Muscle layer of duodenum (tissue), 2 donors: ENCODE measurements at regions not wholly inside any gene's neighbourhood (a gene's known extent, or its start where the extent isn't known, plus 50 kb on each side); places are given as distances from the start of the nearest gene placed in this dataset.

ENCODE experiments used
- H3K27ac ChIP-seq: one replicate; pipeline ENCODE4 v1.7.0; 2013; ENCODE audit warnings: mild to moderate bottlenecking, low read length
- H3K27me3 ChIP-seq: one replicate; pipeline ENCODE4 v1.7.0; 2013; ENCODE audit warnings: low read depth, mild to moderate bottlenecking, control low read depth, low read length
- H3K36me3 ChIP-seq, 2 donors: one replicate each; pipeline ENCODE4 v1.7.0; 2013; ENCODE audit warnings: low read length in 2 of 2, control low read depth in 1 of 2, mild to moderate bottlenecking in 1 of 2; ENCODE audit not compliant: insufficient read depth in 2 of 2, control insufficient read depth in 1 of 2
- H3K4me1 ChIP-seq, 2 donors: one replicate each; pipeline ENCODE4 v1.7.0; 2013; ENCODE audit warnings: low read length in 2 of 2, mild to moderate bottlenecking in 2 of 2, control low read depth in 1 of 2, moderate library complexity in 1 of 2; ENCODE audit not compliant: insufficient read depth in 2 of 2, control insufficient read depth in 1 of 2
- H3K4me3 ChIP-seq, 2 donors: one replicate each; pipeline ENCODE4 v1.7.0; 2013; ENCODE audit warnings: low read length in 2 of 2, low read depth in 1 of 2, mild to moderate bottlenecking in 1 of 2
- H3K9me3 ChIP-seq, 2 donors: one replicate each; pipeline ENCODE4 v1.7.0; 2013; ENCODE audit warnings: low read length in 2 of 2, control low read depth in 1 of 2, mild to moderate bottlenecking in 1 of 2; ENCODE audit not compliant: control insufficient read depth in 1 of 2
- donor health status: healthy.

DNA sequence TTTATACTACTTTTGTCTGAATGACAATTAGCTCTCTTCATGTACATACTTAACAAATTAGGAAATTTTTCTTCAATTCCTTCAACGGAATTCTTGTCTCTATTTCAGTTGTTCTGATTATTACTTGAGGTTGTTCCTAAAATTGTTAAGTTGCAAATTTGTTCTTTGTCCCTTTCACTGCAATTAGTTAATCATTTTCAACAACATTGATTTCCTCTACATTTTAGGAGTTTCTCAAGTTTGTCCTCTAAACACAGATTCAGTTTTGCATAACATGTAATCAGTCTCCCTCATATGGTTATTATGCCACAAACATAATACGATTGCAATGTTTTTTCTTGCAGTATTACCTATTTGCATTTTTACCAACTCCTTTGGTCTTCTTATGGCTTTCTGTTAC, 283.5 kb downstream of the SV2B start:
- Histone ChIP-seq H3K36me3 (no peaks in the 10 kb centered on the region), H3K9me3 (no peaks in the 10 kb centered on the region), H3K4me1 (no peaks in the 10 kb centered on the region), H3K4me3 (no peak overlapping the region), H3K27me3 (no peaks in the 10 kb centered on the region), H3K27ac (no peak overlapping the region)

DNA sequence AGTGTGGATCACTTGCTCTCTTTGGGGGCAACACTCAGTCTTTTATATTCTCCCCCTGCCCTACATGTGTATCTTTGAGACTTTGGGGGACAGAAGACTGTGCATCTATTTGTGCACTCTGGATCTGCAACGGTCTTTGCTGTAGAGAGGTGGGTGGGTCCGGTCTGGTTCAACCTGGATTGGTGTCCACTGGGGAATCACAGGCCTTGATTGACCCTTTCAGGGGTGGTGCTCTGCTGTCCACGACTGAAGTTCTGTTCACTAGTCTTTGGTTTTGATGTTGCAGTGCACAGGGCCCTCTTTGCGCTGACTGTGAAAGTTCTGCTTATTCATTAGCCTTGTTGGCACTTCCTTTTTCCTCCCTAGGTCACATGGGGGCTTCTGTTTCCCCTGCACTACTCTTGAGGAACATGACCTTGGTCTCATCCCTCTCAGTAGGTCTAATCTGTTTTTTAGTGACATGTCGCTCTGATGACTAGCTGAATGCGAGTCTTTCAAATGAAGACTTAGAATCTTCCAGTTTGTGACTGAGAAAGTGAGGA, 284.2 kb downstream of the SV2B start:
- no peaks in the 10 kb centered on the region for H3K36me3 ChIP-seq
- no peak overlapping the region for H3K4me3 ChIP-seq
- no peak overlapping the region for H3K27ac ChIP-seq
- no peaks in the 10 kb centered on the region for H3K4me1 ChIP-seq
- H3K9me3 ChIP-seq = no peaks in the 10 kb centered on the region
- no peaks in the 10 kb centered on the region for H3K27me3 ChIP-seq

DNA sequence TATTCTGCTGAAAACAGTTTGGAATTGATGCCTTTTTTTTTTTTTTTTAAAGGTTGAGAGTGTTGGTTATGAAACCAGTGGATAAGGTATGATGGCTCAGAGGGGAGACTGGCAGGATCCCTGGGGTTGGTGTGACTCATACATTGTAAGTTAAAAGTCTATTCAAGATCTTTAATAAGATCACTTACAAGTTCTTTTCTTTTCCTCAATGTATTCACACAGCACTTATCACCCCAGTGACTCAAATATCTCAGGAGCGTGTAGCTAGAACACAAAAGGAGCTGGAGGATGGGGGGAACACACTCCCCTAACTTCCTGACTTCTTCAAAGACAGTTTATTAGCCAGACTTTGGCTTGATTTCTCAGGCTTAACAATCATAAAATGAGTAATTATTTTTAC, 285.3 kb downstream of the SV2B start:
- H3K4me1 ChIP-seq = no peaks in the 10 kb centered on the region
- H3K36me3 ChIP-seq = no peaks in the 10 kb centered on the region
- no peak overlapping the region for H3K27ac ChIP-seq
- H3K9me3 ChIP-seq = no peaks in the 10 kb centered on the region
- no peak overlapping the region for H3K4me3 ChIP-seq
- H3K27me3 ChIP-seq = no peaks in the 10 kb centered on the region

DNA sequence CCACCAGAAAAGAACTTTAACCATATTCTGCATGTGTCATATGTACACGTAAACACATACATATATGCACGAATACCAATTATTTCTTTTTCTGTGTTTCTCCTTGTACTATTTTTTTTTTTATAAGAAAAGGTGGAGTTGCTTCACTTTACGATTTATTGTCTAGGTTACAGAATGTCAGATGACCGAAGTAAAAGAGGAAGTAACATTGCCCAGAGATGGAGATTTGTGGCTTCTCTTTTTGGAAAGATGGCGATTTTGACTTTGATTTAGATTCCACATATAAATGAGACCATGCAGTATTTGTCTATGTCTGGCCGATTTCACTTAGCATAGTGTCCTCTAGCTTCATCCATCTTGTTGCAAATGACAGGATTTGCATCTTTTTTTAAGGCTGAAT, 293.1 kb downstream of the SV2B start:
- Histone ChIP-seq H3K9me3 (peaks cover 0 to 2% of the 10 kb centered on the region in 2 donors), H3K36me3 (no peaks in the 10 kb centered on the region), H3K27ac (no peak overlapping the region), H3K27me3 (no peaks in the 10 kb centered on the region), H3K4me1 (no peaks in the 10 kb centered on the region), H3K4me3 (no peak overlapping the region)

DNA sequence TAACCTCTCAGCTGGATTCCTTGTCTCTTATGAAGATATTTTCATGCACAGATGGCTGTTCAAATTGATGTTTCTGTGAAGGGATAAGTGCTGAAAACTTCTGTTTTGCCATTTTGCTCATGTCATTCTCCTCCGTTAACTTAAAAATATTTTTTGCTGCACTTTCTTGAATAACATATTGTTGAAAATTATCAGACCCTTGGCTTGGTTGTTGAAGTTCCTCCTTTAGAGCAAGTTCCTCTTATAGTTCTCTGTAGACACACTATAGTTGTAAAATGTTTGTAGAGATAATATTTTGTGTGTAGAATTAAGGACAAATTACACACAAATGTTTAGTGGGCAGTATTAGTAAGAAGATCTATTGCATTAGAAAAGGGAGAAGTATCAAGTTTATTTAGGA, 300.4 kb downstream of the SV2B start:
- no peaks in the 10 kb centered on the region for H3K36me3 ChIP-seq
- H3K4me3 ChIP-seq = no peak overlapping the region
- no peak overlapping the region for H3K27ac ChIP-seq
- H3K4me1 ChIP-seq = no peaks in the 10 kb centered on the region
- H3K27me3 ChIP-seq = no peaks in the 10 kb centered on the region
- peaks cover 0 to 6% of the 10 kb centered on the region in 2 donors for H3K9me3 ChIP-seq

DNA sequence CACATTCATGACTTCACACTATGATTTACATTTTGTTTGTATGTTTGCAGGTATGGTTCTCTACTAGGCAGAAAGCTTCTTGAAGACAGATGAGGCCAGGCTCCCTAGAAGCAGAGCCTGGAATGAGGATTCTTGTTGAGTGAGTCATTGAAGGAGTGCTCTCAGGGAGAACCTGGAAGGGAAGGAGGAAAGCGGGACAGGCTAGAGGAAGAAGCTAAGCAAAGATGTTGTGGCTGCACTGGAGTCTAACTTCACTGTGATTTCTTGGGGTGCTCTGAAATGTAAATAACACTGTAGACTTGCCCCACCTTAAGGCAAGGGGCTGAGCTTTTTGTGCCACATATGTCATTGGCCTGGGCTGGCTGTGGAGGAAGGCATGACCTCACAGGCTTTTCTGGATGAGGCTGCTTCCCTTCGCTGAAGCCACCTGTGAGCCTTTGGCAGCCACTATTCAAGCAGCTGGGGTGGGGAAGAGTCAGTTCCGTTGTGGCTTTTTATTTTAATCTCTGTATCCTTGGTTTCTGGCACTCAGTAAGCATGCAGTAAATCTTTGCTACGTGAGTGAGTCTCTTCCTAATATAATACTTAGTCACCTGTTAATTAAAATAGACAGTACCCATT, 307.3 kb downstream of the SV2B start:
- H3K36me3 ChIP-seq = no peaks in the 10 kb centered on the region
- H3K9me3 ChIP-seq = no peaks in the 10 kb centered on the region
- no peaks in the 10 kb centered on the region for H3K27me3 ChIP-seq
- peaks cover 0 to 12% of the 10 kb centered on the region in 2 donors for H3K4me1 ChIP-seq
- no peak overlapping the region for H3K27ac ChIP-seq
- H3K4me3 ChIP-seq = no peak overlapping the region

DNA sequence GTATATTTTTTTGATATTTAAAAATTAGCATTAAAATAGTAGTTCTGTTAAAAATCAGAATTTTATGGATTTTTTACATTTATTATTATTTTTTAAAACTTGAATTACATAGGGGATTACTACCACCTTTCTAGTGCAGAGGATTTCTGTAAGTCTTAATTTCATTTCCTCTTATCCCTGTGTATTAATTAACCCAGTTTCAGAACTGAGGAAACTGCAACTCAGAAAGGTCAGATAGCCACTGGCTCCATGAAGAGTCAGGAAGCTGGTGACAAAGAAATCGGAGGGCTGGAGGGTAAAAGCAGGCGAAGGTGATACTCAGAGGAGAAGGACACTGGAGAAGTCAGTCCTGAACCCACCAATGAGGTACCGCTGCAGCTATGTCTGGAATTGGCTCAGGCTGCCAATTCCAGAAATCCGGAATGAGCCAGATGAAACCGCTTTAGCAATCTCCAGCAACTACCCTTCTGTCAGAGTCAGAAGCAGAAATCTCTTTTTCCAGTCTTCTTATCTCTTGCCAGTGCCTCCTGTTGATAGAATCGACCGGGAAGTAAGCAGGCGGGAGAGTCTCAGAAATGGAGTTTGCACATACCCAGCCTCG, 308.5 kb downstream of the SV2B start:
- no peaks in the 10 kb centered on the region for H3K36me3 ChIP-seq
- peaks cover 0 to 12% of the 10 kb centered on the region in 2 donors for H3K4me1 ChIP-seq
- no peaks in the 10 kb centered on the region for H3K9me3 ChIP-seq
- H3K27ac ChIP-seq = no peak overlapping the region
- H3K27me3 ChIP-seq = no peaks in the 10 kb centered on the region
- peak overlapping the region in 1 of 2 donors; percentile 11 for H3K4me3 ChIP-seq

DNA sequence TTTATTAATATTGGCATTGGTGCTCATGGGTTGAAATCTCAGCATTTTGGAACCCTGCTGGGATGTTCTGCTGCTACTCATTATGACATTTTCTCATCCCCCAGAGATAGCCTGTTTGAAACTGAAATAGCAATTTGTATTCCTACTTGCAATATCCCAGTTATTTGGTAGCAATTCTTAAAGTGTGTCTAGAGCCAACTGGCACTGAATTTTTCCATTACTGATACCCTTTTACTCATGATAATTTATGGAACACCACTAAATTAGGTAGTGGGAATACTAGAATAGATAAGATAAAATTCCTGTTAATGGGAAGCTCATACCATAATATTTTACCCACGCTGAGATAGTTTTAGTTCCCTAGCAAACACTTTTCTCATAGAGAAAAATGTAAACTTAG, 309.3 kb downstream of the SV2B start:
- H3K9me3 ChIP-seq = no peaks in the 10 kb centered on the region
- H3K27me3 ChIP-seq = no peaks in the 10 kb centered on the region
- no peaks in the 10 kb centered on the region for H3K36me3 ChIP-seq
- peaks cover 0 to 12% of the 10 kb centered on the region in 2 donors for H3K4me1 ChIP-seq
- H3K4me3 ChIP-seq = no peak overlapping the region
- H3K27ac ChIP-seq = no peak overlapping the region

DNA sequence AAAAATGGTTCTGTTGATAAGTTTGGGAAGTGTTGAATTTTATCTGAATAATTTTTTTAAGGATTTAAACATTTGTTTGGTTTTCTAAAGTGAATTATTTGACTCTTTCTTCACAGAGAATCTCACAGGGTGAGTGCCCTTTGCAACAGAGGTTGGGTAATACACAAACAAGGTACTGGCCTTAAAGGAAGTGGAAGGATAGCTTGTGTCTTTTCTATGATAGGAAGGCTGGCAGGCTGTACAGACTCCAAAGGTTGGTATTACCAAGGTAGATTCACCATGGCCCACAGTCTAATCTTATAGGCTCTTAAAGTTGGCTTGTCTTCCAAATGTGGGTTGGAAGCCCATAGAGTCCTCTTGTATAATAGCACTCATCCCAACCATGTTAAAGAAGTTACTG, 311.5 kb downstream of the SV2B start:
- no peaks in the 10 kb centered on the region for H3K9me3 ChIP-seq
- H3K4me3 ChIP-seq = no peak overlapping the region
- no peak overlapping the region for H3K27ac ChIP-seq

DNA sequence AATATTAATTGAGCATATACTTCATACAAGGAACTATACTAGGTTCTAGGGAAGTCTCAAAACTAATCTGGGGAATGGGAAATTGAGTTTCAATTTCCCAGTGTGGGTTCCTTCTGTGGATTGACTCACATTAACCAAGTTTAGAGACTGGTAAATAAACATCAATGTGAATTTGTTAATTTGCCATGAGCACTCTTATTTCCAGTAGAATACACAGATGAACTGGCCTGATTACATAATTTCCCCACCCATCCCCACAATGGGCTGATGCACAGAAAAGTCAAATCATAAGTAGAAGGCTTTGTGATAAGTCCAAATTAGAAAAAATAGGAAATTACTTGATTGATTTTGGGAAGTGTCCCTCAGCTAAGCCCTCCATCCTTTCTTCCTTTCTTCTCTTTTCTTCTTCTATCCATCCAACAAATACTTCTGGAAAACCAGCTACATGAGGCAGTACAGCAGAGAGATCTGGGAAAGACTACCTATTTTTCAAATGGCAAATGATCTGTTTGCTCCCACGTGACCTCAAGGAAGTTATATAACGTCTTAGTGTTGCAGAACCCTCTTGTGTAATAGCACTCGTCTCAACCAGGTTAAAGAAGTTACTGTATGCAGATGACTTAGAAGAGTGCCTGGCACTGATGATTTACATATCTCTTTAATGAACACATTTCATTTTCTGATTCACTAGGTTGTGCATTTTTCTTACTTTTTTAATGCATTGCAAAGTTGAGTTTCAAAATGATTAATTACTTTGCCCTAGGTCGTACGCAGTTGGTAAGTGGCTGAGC, 312.3 kb downstream of the SV2B start:
- Histone ChIP-seq H3K9me3 (no peaks in the 10 kb centered on the region), H3K27ac (no peak overlapping the region)

More for the DNA sequence above, 311.5 kb downstream of the SV2B start:
- H3K36me3 ChIP-seq = no peaks in the 10 kb centered on the region
- no peaks in the 10 kb centered on the region for H3K27me3 ChIP-seq
- H3K4me1 ChIP-seq = peaks cover 0 to 12% of the 10 kb centered on the region in 2 donors

DNA sequence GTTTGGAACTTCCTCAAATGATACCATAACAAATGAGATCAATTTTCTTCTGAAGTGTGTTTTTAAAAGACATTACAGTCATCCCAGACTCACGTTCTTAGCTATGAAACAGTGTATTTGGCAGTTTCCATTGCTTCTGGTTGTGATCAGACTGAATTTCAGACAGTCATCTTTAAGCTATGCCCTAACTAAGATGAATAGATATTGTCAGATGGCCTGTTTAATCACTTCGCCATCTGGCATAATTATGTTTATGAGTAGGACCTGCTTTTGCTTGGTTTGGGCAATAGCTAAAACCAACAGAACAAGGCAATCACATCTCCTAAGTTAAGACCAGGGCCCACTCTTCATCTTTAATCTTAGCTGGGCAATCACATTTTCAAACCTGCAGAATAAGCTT, 313.1 kb downstream of the SV2B start:
- H3K27ac ChIP-seq = no peak overlapping the region
- H3K4me1 ChIP-seq = peaks cover 0 to 5% of the 10 kb centered on the region in 2 donors
- no peaks in the 10 kb centered on the region for H3K36me3 ChIP-seq
- H3K9me3 ChIP-seq = no peaks in the 10 kb centered on the region
- no peak overlapping the region for H3K4me3 ChIP-seq
- no peaks in the 10 kb centered on the region for H3K27me3 ChIP-seq

More for the DNA sequence above, 312.3 kb downstream of the SV2B start:
- H3K36me3 ChIP-seq = no peaks in the 10 kb centered on the region
- no peak overlapping the region for H3K4me3 ChIP-seq
- H3K27me3 ChIP-seq = no peaks in the 10 kb centered on the region
- H3K4me1 ChIP-seq = peaks cover 0 to 9% of the 10 kb centered on the region in 2 donors
